ENCODE measurements at regions not wholly inside any gene's neighbourhood (a gene's known extent, or its start where the extent isn't known, plus 50 kb on each side); places are given as distances from the start of the nearest gene placed in this dataset.

- H3K4me3 ChIP-seq (ENCODE audit: low read depth, low read length): no peak overlapping the region
- no peak for TF ChIP-seq CTCF (IDR thresholded peaks at IDR 0.05; ENCODE audit: insufficient read depth, low read length)
- no peak for DNase-seq (ENCODE audit: low read depth)
Measured at GRCh38 chr2:204331988-204332387, 213.3 kb upstream of the PARD3B start.

GRCh38 chr2:204332706-204333105 lies 212.6 kb upstream of the PARD3B start:
- no peak overlapping the region for H3K4me3 ChIP-seq (ENCODE audit: low read depth, low read length)
- DNase-seq (ENCODE audit: low read depth): no peak
- no peak for TF ChIP-seq CTCF (IDR thresholded peaks at IDR 0.05; ENCODE audit: insufficient read depth, low read length)

GRCh38 chr2:204333861-204334260 lies 211.4 kb upstream of the PARD3B start:
- DNase-seq (ENCODE audit: low read depth): no peak
- no peak overlapping the region for H3K4me3 ChIP-seq (ENCODE audit: low read depth, low read length)
- TF ChIP-seq CTCF (IDR thresholded peaks at IDR 0.05; ENCODE audit: insufficient read depth, low read length): no peak

GRCh38 chr2:204335451-204336058 lies 209.7 kb upstream of the PARD3B start:
- H3K4me3 ChIP-seq (ENCODE audit: low read depth, low read length): no peak overlapping the region
- DNase-seq (ENCODE audit: low read depth): no peak
- TF ChIP-seq CTCF (IDR thresholded peaks at IDR 0.05; ENCODE audit: insufficient read depth, low read length): no peak

GRCh38 chr2:204336153-204336744 lies 209.0 kb upstream of the PARD3B start:
- TF ChIP-seq CTCF (IDR thresholded peaks at IDR 0.05; ENCODE audit: insufficient read depth, low read length): no peak
- no peak for DNase-seq (ENCODE audit: low read depth)
- H3K4me3 ChIP-seq (ENCODE audit: low read depth, low read length): no peak overlapping the region

- no peak for DNase-seq (ENCODE audit: low read depth)
- no peak for TF ChIP-seq CTCF (IDR thresholded peaks at IDR 0.05; ENCODE audit: insufficient read depth, low read length)
- no peak overlapping the region for H3K4me3 ChIP-seq (ENCODE audit: low read depth, low read length)
Measured at GRCh38 chr2:204337638-204338037, 207.6 kb upstream of the PARD3B start.

All from fibroblast of the aortic adventitia (primary cell).